ENCODE measurements at regions not wholly inside any gene's neighbourhood (a gene's known extent, or its start where the extent isn't known, plus 50 kb on each side); places are given as distances from the start of the nearest gene placed in this dataset.

- no peak overlapping the region for H3K4me2 ChIP-seq (ENCODE audit: insufficient read depth, insufficient read length, low read length)
- no peaks in the 10 kb centered on the region for H3K79me1 ChIP-seq (ENCODE audit: insufficient read depth, low read depth, low read length, poor library complexity, severe bottlenecking)
- H3K23me2 ChIP-seq (ENCODE audit: insufficient read length, low read depth, low read length, poor library complexity, severe bottlenecking), result no peaks in the 10 kb centered on the region
- H4K91ac ChIP-seq (ENCODE audit: insufficient read length, low read depth, low read length), result no peak overlapping the region
- no peak overlapping the region for H3K4ac ChIP-seq (ENCODE audit: low read depth, low read length)
- no peak overlapping the region for H3K23ac ChIP-seq (ENCODE audit: insufficient read length, low read depth, low read length)
- H3K27ac Mint-ChIP-seq, result no peak overlapping the region
- no peak overlapping the region for H2BK20ac ChIP-seq (ENCODE audit: low read depth, low read length, poor library complexity, severe bottlenecking)
- H3T11ph ChIP-seq (ENCODE audit: low read length), result no peak overlapping the region
- H3K18ac ChIP-seq (ENCODE audit: insufficient read length, low read depth, low read length), result no peak overlapping the region
- no peaks in the 10 kb centered on the region for H3K36me3 Mint-ChIP-seq (ENCODE audit: insufficient read depth in 1 of 3, low read depth in 3 of 3)
- peaks cover 17 to 22% of the 10 kb centered on the region in 2 experiments for H3K4me1 Mint-ChIP-seq
- no peaks in the 10 kb centered on the region; the same call in 1 of the 2 replicates for H3K79me2 ChIP-seq (ENCODE audit: insufficient read depth, low read length)
- no peak overlapping the region; the same call in 1 of the 2 replicates for H3K14ac ChIP-seq (ENCODE audit: insufficient read depth, low read length)
- H3K27me3 Mint-ChIP-seq (ENCODE audit: low read depth), result peaks cover 3% of the 10 kb centered on the region
- H2BK5ac ChIP-seq (ENCODE audit: insufficient read length, low read length), result no peak overlapping the region
- no peak overlapping the region for H3K27ac ChIP-seq (ENCODE audit: insufficient read length, low read depth, low read length)
- WGBS (ENCODE audit: extremely low coverage, insufficient read length, low lambda C conversion rate), result no CpG with 5 or more reads among the region's 1 CpG
- no peak overlapping the region for H2AK5ac ChIP-seq (ENCODE audit: insufficient read length, low read length)
- H3K4me3 Mint-ChIP-seq, result no peak overlapping the region
- no peak overlapping the region for H3K9ac ChIP-seq (ENCODE audit: extremely low read depth, insufficient read length, low read length)
- H2BK12ac ChIP-seq (ENCODE audit: insufficient read length, low read depth, low read length), result no peak overlapping the region
- no peak overlapping the region for H2BK15ac ChIP-seq (ENCODE audit: low read depth, low read length)
- TF ChIP-seq CTCF (conservative IDR thresholded peaks at IDR 0.05), result no peak
- H3K27me3 ChIP-seq (ENCODE audit: insufficient read depth, low read length), result no peaks in the 10 kb centered on the region
- H3K9me3 Mint-ChIP-seq, result peaks cover 0 to 4% of the 10 kb centered on the region in 2 experiments; a peak in 3 of 5 replicates
- H2BK120ac ChIP-seq (ENCODE audit: low read depth, low read length, poor library complexity, severe bottlenecking), result no peak overlapping the region
- no peak overlapping the region for H2AFZ ChIP-seq (ENCODE audit: low read length)
- no peak overlapping the region for H3K56ac ChIP-seq (ENCODE audit: insufficient read length, low read depth, low read length)
- no peak for DNase-seq
- no peaks in the 10 kb centered on the region for H4K20me1 ChIP-seq (ENCODE audit: control insufficient read depth, insufficient read depth, insufficient read length)
- H4K5ac ChIP-seq (ENCODE audit: insufficient read length, low read depth, low read length), result no peak overlapping the region
- H4K8ac ChIP-seq (replicated peaks; ENCODE audit: insufficient read length, low read depth, low read length), result no peak overlapping the region
- peaks cover 9% of the 10 kb centered on the region; the same call in 1 of the 2 replicates for H3K4me1 ChIP-seq (ENCODE audit: insufficient read depth, low read length)
- no peaks in the 10 kb centered on the region for H3K9me3 ChIP-seq (ENCODE audit: control insufficient read depth, low read depth, low read length)
Measured at GRCh38 chr2:134078354-134078753, 175.5 kb upstream of the MGAT5 start.
